Motor neuron (in vitro differentiated cells): ENCODE measurements at regions not wholly inside any gene's neighbourhood (a gene's known extent, or its start where the extent isn't known, plus 50 kb on each side); places are given as distances from the start of the nearest gene placed in this dataset.

Experiments used
- ATAC-seq, 8 experiments: fragments of 200-7000 bp; cut with Tn5 transposase; replicated peaks in 6 of 8; 2 replicates each; pipeline ENCODE4 v1.8.0; 2021; ENCODE audit warnings: mild to moderate bottlenecking in 8 of 8, moderate library complexity in 8 of 8
- H3K27ac ChIP-seq, 2 donors: fragments of 250-450 bp; sonication (Bioruptor Pico); 2 replicates each; pipeline ENCODE4 v1.9.0; 2021; ENCODE audit warnings: antibody characterized with exemption in 2 of 2, mild to moderate bottlenecking in 2 of 2, moderate library complexity in 1 of 2
- H3K4me1 ChIP-seq, 2 donors: fragments of 250-450 bp; sonication (Bioruptor Pico); replicated peaks in 1 of 2; 2 replicates each; pipeline ENCODE4 v1.6.1; 2021; ENCODE audit warnings: antibody characterized with exemption in 2 of 2, mild to moderate bottlenecking in 2 of 2, moderate library complexity in 1 of 2
- H3K4me3 ChIP-seq, 5 donors: fragments of 250-450 bp; sonication (Bioruptor Pico); 2 replicates each; pipeline ENCODE4 v1.9.0; 2021; ENCODE audit warnings: antibody characterized with exemption in 5 of 5, mild to moderate bottlenecking in 5 of 5, moderate library complexity in 4 of 5
- WGBS, 10 experiments: fragments of 450-650 bp; shearing (Covaris generic); methylation state at CpG; one replicate each; pipeline ENCODE4 v1.0.0; 2022; 5-methylcytosine and 5-hydroxymethylcytosine counted together
- in situ Hi-C, 9 experiments: fragments of 400-800 bp; cut with MboI; loops; one replicate each; pipeline ENCODE4 v1.15.0; 2021; ENCODE audit warnings: low sequenced_read_pairs in 9 of 9, low pct_unique_long_range_greater_than_20kb in 2 of 9; ENCODE audit not compliant: unreplicated experiment in 9 of 9

GRCh38 chr1:208397286-208397685 is 153.1 kb upstream of the PLXNA2 start:
- peak in 3 of 8 experiments; percentile 69 to 72 (median 70) for ATAC-seq
- in situ Hi-C loops: no loop called here
- no peak overlapping the region for H3K4me3 ChIP-seq
- peaks cover 6 to 32% of the 10 kb centered on the region in 2 donors for H3K4me1 ChIP-seq
- 0 to 100% (median 55%) methylated on average over 2 to 5 of the region's 5 CpGs; no CpG with 5 or more reads in 1 of the 10 experiments for WGBS, 10 experiments
- no peak overlapping the region for H3K27ac ChIP-seq

- 41 to 100% (median 88%) methylated on average over 2 of the region's 2 CpGs for WGBS, 10 experiments
- H3K27ac ChIP-seq: no peak overlapping the region
- in situ Hi-C loops: no loop called here
These were observed 160.8 kb upstream of the PLXNA2 start for GRCh38 chr1:208405014-208405413.

GRCh38 chr1:208409176-208409575 is 165.0 kb upstream of the PLXNA2 start:
- Histone ChIP-seq H3K4me3 (no peak overlapping the region), H3K4me1 (peaks cover 4 to 21% of the 10 kb centered on the region in 2 donors), H3K27ac (no peak overlapping the region)
- no peak for ATAC-seq
- in situ Hi-C loops: no loop called here
- 0 to 100% (median 87%) methylated on average over 1 to 3 of the region's 3 CpGs for WGBS, 10 experiments

More at GRCh38 chr1:208405014-208405413, 160.8 kb upstream of the PLXNA2 start:
- Histone ChIP-seq H3K4me3 (no peak overlapping the region), H3K4me1 (peaks cover 0 to 14% of the 10 kb centered on the region in 2 donors)
- no peak for ATAC-seq

GRCh38 chr1:208410409-208410808 is 166.2 kb upstream of the PLXNA2 start:
- in situ Hi-C loops: no loop called here

GRCh38 chr1:208413006-208413405 is 168.8 kb upstream of the PLXNA2 start:
- no peak overlapping the region for H3K4me3 ChIP-seq
- WGBS, 10 experiments: 0 to 80% (median 69%) methylated on average over 1 to 2 of the region's 2 CpGs; no CpG with 5 or more reads in 4 of the 10 experiments
- no peak overlapping the region for H3K27ac ChIP-seq
- no peak for ATAC-seq
- in situ Hi-C loops: no loop called here
- H3K4me1 ChIP-seq: peaks cover 4 to 21% of the 10 kb centered on the region in 2 donors

More at GRCh38 chr1:208410409-208410808, 166.2 kb upstream of the PLXNA2 start:
- peak in 3 of 8 experiments; percentile 27 to 43 (median 41) for ATAC-seq
- WGBS, 10 experiments: 13 to 80% (median 70%) methylated on average over 1 to 5 of the region's 5 CpGs; no CpG with 5 or more reads in 2 of the 10 experiments
- H3K4me1 ChIP-seq: peaks cover 4 to 21% of the 10 kb centered on the region in 2 donors
- H3K27ac ChIP-seq: no peak overlapping the region
- H3K4me3 ChIP-seq: no peak overlapping the region

- in situ Hi-C loops: no loop called here
- ATAC-seq: no peak
- H3K4me1 ChIP-seq: peaks cover 11 to 27% of the 10 kb centered on the region in 2 donors
- no peak overlapping the region for H3K27ac ChIP-seq
- H3K4me3 ChIP-seq: no peak overlapping the region
- 11 to 100% (median 82%) methylated on average over 1 of the region's 1 CpG; no CpG with 5 or more reads in 2 of the 10 experiments for WGBS, 10 experiments
These were observed 174.5 kb upstream of the PLXNA2 start for GRCh38 chr1:208418667-208419066.

GRCh38 chr1:208419746-208420420 is 175.7 kb upstream of the PLXNA2 start:
- in situ Hi-C loops: no loop called here
- WGBS, 10 experiments: 53 to 100% (median 72%) methylated on average over 2 to 5 of the region's 5 CpGs; no CpG with 5 or more reads in 1 of the 10 experiments
- Histone ChIP-seq H3K27ac (no peak overlapping the region), H3K4me3 (no peak overlapping the region), H3K4me1 (peaks cover 11 to 27% of the 10 kb centered on the region in 2 donors)
- ATAC-seq: peak in 4 of 8 experiments; percentile 17 to 75 (median 60)

GRCh38 chr1:208420696-208421095 is 176.5 kb upstream of the PLXNA2 start:
- ATAC-seq: peak in 5 of 8 experiments; percentile 29 to 78 (median 73)
- WGBS, 10 experiments: 89 to 100% (median 100%) methylated on average over 1 of the region's 1 CpG; no CpG with 5 or more reads in 5 of the 10 experiments
- Histone ChIP-seq H3K4me1 (peaks cover 11 to 27% of the 10 kb centered on the region in 2 donors), H3K4me3 (no peak overlapping the region), H3K27ac (no peak overlapping the region)
- in situ Hi-C loops: no loop called here

- H3K4me1 ChIP-seq: peaks cover 11 to 27% of the 10 kb centered on the region in 2 donors
- 0 to 90% (median 67%) methylated on average over 1 to 4 of the region's 4 CpGs for WGBS, 10 experiments
- H3K27ac ChIP-seq: peak overlapping the region in 1 of 2 donors; percentile 26
- H3K4me3 ChIP-seq: no peak overlapping the region
- no peak for ATAC-seq
- in situ Hi-C loops: no loop called here
These were observed 177.3 kb upstream of the PLXNA2 start for GRCh38 chr1:208421486-208421885.

- ATAC-seq: no peak
- in situ Hi-C loops: no loop called here
- H3K4me3 ChIP-seq: no peak overlapping the region
- H3K27ac ChIP-seq: no peak overlapping the region
- H3K4me1 ChIP-seq: peaks cover 11 to 29% of the 10 kb centered on the region in 2 donors
- 20 to 100% (median 92%) methylated on average over 1 to 3 of the region's 3 CpGs; no CpG with 5 or more reads in 3 of the 10 experiments for WGBS, 10 experiments
These were observed 179.3 kb upstream of the PLXNA2 start for GRCh38 chr1:208423526-208423925.

- Histone ChIP-seq H3K27ac (no peak overlapping the region), H3K4me3 (no peak overlapping the region), H3K4me1 (peaks cover 5 to 28% of the 10 kb centered on the region in 2 donors)
- WGBS, 10 experiments: 46 to 100% (median 98%) methylated on average over 1 to 3 of the region's 3 CpGs; no CpG with 5 or more reads in 2 of the 10 experiments
- in situ Hi-C loops: no loop called here
- ATAC-seq: no peak
These were observed 180.9 kb upstream of the PLXNA2 start for GRCh38 chr1:208425096-208425495.

GRCh38 chr1:208430220-208430619 is 186.0 kb upstream of the PLXNA2 start:
- ATAC-seq: no peak
- WGBS, 10 experiments: 17 to 88% (median 63%) methylated on average over 1 to 3 of the region's 3 CpGs; no CpG with 5 or more reads in 3 of the 10 experiments
- Histone ChIP-seq H3K4me3 (no peak overlapping the region), H3K27ac (no peak overlapping the region), H3K4me1 (peaks cover 25 to 29% of the 10 kb centered on the region in 2 donors)
- in situ Hi-C loops: no loop called here

- peaks cover 27 to 33% of the 10 kb centered on the region in 2 donors for H3K4me1 ChIP-seq
- no peak overlapping the region for H3K4me3 ChIP-seq
- no peak overlapping the region for H3K27ac ChIP-seq
- peak in 1 of 8 experiments; percentile 23 for ATAC-seq
- 8 to 100% (median 83%) methylated on average over 1 to 3 of the region's 3 CpGs; no CpG with 5 or more reads in 3 of the 10 experiments for WGBS, 10 experiments
- in situ Hi-C loops: no loop called here
These were observed 187.5 kb upstream of the PLXNA2 start for GRCh38 chr1:208431721-208432120.
